HG02943 (cell line): ENCODE measurements at regions not wholly inside any gene's neighbourhood (a gene's known extent, or its start where the extent isn't known, plus 50 kb on each side); places are given as distances from the start of the nearest gene placed in this dataset.

ENCODE experiments used
- ATAC-seq: cut with Tn5 transposase; IDR thresholded peaks from one replicate; pipeline ENCODE4 v1.9.1; 2021; ENCODE audit warnings: mild to moderate bottlenecking, low read depth, moderate library complexity; ENCODE audit not compliant: unreplicated experiment

DNA sequence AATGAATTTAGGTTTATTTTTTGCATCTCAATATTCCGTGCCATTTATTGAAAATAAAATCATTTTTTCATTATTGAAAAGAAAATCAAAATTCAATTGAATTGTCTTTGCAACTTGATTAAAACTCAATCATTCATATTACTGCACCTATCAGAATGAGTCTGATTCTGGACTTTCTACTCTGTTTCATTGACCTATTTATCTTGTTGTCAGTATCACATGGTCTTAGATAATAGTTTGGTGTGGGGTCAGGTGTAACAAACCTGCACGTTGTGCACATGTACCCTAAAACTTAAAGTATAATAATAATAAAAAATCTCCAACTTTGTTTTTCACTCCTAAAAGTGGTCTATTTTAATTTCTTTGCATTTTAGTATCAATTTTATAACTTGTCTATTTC, 422.9 kb downstream of the RAD51AP2 start:
- no peak for ATAC-seq

DNA sequence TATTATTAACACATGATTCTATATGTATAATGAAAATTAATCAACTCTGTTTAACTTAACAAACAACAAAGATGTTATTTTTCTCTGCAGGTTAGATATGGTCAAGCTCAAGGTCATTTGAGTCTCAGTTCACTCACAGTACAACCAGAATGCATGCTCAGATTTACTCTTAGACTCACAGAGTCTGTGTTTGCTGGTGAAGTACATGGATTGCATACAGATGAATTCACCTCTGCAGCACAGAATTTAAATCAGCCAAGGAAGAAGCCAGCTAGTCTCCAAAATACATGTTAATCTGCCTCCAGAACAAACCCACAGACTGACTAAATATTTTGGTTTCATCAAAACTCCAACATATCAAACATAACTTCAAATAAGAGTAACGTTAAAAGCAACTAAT, 424.5 kb downstream of the RAD51AP2 start:
- no peak for ATAC-seq

DNA sequence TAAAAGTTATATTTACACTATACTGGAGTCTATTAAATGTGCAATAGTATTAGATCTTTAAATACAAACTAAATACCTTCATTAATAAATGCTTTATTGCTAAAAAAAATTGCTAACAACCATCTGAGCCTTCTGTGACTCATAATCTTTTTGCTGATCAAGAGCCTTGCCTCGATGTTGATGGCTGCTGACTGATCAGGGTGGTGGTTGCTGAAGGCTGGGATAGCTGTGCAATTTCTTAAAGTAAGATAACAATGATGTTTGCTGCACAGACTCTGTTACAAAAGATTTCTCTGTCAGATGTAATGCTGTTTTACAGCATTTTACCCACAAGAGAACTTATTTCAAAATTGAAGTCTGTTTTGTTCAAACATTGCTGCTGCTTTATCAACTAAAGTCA, 421.4 kb upstream of the CYRIA start:
- no peak for ATAC-seq

DNA sequence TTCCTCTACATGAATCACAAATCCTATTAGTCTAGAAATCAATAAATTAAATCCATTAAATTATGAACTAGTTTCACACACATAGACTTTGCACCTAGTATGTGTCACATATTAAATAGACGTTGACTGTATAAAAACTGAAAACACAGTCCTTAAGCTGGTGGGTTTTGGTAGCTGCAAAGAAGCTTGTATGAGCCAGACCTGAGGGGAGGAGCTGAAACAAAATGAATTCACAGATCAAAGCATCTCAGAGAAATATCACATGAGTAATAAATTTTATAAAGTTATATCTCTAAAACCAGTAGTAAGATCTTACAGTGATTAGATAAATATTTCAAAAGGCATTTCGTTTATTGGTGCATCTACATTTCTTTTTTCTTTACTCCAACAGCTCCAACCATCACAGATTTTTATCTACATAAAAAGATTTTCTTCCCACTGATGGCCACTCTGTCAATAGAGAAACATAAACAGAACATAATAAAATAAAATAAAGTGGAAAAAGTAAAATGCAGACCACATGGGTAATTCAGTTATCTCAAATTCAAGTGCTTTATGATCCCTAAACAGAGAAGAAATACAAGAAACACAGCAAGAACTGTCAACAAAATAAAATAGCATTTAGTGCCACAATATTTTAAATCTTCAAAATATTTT, 420.0 kb upstream of the CYRIA start:
- no peak for ATAC-seq

DNA sequence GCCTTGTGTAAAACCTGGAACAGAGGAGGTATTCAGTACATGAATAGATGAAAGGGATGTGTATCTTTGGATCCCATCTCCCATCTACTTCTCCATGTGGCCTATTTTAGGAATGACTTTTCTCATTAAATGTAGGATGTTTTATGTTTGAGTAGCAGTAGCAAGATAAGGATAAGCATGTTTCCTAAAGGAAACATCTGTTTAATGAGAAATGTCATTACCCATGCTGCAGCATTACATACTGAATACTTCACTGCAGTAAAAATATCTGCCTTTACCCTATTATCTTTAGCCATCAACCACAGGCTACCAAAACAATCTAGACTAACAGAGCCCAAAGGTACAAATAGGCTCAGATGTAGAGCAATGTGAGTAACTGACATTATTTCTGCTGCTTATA, 419.2 kb upstream of the CYRIA start:
- ATAC-seq, result no peak

DNA sequence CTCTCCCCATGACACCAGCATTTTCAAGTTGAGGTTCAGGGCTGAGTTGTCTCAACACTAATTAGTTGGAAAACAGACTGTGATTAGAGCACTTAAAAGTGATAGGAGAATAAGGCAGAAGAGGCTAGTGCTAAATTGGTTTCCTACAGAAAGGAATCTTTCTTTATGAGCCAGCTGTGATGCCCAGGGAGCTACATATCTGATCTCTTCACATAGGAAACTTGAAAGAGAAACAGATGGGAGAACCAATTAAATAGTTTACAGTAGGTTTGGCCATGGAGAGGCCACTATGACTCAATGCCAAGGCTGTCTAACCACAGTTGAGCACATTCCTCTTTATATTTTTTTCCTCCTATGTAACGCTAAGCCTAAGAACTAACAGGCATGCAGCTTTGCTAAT, 418.3 kb upstream of the CYRIA start:
- ATAC-seq, result no peak

DNA sequence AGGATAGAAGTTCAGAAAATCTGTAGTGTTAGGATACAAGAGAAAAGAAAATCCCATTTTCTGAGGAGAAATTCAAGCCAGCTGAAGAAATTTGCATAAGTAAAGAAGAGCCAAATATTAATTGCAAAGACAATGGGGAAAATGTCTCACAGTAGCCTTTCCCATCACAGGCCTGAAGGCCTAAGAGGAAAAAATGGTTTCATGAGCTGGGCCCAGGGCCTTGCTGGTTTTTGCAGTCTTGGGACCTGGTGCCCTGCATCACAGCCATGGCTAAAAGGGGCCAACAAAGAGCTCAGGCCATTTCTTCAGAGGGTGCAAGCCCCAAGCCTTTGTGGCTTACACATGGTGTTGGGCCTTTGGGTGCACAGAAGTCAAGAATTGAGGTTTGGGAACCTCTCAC, 413.6 kb upstream of the CYRIA start:
- ATAC-seq, result no peak

DNA sequence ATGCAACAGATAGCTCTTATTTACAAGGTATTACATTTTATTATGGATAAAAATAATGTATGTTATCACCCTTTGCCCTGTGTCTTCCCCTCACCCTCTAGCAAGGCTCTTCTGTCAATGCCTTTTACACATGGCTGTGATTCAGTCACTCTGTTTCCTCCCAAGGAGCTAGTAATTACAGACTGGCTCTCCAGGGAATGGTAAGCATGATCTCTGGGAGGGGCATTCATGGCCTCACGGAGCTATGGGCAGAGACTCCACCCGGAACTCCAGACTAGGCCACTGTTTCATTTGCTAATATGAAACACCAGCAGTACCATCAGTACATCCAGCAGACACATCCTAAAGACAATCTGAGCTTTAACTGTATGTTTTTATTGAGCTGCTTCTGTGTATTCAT, 410.9 kb upstream of the CYRIA start:
- no peak for ATAC-seq

DNA sequence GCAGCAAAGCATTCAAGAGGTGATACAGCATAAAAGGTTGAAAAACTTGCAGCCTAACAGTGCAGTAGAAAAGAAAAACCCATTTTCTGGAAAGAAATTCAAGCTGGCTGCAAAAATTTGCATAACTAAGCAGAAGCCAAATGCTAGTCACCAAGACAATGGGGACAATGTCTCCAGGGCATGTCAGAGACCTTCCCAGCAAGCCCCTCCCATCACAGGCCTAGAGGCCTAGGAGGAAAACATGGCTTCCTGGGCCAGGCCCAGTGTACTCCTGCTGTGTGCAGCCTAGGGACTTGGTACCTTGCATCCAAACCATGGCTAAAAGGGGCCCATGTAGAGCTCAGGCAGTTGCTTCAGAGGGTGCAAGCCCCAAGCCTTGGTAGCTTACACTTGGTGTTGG, 405.1 kb upstream of the CYRIA start:
- no peak for ATAC-seq

DNA sequence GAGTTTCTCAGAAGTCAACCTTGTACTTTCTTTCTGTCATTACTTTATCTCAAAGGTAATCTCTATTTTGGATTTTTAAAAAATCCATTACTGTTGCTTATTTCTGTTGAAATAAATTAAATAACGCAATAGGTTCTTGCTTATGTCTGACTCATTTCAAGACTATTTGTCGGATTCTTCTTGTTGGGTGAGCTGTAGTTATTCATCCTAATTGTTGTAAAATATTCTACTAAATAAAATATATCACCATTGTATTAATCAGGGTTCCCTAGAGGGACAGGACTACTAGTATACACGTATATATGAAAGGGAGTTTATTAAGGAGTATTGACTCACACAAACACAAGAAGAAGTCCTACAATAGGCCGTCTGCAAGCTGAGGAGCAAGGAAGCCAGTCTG, 403.9 kb upstream of the CYRIA start:
- ATAC-seq, result no peak

DNA sequence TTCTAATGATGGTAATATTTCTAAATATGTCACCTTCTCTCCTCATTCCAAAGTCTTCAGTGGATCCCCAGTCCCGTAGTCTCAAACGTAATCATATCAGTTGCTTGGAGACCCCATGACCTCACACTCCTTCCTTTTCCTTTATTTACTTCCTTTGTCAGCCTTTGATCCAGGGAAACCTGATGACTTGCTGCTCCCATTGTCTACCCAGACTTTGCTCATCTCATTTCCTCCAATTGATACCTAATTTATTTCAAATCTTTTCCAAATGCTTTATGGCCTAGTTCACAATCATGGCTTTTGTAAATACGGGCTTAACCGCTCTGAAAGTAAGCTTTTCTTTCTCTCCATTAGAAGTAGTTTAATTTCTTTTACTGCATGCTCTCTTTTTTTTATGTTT, 402.4 kb upstream of the CYRIA start:
- no peak for ATAC-seq

DNA sequence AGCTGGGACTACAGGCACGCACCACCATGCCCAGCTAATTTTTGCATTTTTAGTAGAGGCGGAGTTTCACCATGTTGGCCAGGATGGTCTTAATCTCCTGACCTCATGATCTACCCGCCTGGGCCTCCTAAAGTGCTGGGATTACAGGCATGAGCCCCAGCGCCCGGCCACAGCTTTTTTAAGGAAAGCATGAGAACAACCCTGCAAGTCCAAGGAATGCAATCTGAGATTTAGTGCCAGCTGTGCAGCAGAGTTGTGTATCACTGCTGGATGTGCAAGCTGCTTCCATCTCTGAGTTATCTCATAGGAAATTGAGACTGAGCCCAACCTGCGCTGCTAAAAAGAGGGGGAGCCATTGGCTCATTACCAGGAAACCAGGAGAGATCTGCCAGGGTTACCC, 399.9 kb upstream of the CYRIA start:
- no peak for ATAC-seq

DNA sequence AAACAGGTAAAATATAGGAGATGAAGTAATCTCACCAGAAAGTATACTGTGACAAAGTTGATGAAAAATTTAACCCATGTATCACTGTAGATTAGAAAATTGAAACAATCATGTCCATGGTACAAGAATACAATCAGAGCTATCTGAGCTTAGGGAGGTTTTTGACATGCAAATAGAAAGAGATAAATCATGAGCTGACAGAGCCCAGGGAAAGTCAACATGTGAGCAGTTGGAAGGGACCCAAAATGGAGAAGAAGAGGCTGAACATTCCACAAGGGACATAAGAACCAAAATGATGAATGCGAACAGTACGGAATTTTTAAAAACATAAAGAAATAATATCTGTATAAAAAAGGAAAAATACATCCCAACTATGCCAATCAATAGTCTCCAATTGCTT, 395.4 kb upstream of the CYRIA start:
- no peak for ATAC-seq

DNA sequence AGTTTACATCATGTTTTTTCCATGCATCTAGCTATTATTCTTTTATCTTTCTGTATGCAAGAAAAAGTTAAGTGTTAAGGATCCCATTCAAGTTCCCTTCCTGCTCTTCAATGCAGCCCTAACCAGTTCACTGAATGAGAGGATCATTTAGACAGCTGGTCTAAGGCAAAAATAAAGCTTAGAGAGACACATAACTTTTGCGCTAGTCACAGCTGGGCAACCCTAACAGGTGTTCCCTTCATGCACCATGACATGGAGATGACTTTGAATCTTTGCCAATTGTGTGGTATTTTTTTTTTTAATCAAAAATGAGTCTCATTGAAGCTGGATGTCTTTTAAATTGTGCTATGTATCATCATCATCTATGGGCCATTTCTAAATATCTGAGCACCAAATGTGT, 393.8 kb upstream of the CYRIA start:
- no peak for ATAC-seq

DNA sequence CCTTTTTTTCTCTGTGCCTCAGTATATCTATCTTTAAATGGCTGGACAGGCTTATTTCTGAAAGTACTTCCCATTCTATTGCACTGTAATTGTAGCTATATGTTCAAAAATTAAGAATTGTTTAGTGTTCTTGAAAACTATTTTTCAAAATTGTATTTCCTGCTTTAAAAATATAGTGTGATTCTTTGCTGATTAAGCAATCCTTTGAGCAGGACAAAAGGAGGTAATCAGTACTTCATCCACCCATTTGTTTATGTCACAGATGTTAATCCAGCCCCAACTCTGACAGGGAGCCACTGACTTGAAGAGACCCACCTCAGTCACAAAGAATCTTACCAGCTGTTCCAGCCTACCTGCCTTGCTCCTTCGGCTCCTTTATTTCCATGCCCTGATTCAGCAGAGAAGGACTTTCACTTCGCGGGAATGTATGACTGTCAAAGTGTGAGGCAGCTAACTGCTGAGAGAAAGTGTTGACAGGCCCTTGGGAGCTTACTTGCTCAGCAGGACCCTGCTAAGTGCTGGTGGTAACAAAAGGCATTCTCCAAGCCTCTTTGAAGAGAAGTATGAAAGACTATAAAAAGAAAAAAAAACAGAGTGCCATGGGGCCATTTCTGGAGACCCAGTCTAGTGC, 393.3 kb upstream of the CYRIA start:
- no peak for ATAC-seq

DNA sequence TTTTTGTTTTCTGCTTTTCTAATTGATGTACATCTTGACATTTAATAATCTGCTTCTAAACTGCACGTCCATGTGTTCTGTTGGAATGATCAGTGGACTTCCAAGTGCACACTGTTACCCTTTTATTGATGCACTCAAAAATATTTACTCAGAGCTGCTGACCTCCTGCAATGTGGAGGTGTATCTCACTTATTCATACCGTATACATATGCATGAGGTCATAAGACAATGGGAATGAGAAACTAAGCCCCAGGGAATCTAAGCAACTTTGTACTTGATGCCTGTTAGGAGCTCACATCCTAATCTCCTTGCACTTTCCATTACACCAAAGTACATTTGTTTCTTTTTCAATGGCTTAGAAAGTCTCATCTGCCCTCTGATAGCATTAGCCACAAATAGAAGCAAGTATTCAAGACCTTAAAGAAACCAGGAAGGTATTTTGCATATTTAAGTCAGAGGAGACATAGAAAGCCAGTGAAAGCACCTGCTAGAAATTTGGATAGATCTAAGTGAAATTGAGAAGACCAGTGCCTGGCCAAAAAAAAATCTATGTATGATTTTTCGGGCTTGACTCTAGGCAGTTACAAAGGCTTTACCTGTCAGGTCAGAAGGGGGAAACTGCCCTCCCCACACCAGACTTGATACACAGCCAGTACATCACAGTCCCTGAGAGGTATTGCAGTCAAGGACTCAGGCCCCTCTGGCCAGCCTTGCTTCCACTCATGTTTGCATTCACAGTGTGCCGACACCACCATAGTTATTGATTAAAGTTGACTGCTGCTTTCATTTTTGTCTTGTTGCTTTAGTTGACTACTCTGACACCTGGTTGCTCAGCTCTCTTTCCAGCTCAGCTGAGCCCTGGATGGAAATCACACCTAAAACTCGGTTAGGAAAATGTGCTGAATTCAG, 391.7 kb upstream of the CYRIA start:
- no peak for ATAC-seq

DNA sequence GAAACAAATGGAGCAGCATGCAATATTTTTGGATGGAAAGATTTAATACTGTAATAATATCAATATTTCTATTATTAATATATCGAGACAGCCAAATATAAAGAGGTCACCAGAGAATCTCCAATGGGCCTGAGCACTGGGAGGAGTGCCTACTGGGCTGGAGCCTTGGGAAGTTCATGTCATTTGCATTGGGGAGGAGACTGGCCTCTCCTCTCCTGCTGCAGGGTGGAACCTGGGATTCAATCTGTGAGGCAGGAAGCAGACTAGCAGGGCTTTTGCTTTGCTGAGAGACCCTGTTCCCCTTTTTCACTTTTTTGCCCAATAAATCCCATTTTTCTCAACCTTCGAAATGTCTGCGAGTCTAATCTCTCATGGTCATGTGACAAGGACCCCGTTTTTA, 390.6 kb upstream of the CYRIA start:
- no peak for ATAC-seq

DNA sequence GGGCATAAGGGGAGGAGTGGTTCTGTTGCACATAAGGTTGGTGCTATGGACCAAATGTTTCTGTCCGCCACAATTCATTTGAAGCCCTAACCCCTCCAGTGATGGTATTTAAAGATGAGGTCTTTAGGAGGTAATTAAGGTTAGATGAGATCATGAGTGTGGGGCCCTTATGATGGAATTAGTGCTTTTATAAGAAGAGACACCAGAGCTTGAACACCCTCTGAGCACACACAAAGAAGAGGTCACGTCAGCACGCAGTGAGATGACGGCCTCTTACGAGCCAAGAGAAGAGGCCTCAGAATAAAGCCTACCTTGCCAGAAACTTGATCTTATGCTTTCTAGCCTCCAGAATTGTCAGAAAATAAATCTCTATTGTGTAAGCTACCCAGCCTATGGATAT, 386.4 kb upstream of the CYRIA start:
- no peak for ATAC-seq

DNA sequence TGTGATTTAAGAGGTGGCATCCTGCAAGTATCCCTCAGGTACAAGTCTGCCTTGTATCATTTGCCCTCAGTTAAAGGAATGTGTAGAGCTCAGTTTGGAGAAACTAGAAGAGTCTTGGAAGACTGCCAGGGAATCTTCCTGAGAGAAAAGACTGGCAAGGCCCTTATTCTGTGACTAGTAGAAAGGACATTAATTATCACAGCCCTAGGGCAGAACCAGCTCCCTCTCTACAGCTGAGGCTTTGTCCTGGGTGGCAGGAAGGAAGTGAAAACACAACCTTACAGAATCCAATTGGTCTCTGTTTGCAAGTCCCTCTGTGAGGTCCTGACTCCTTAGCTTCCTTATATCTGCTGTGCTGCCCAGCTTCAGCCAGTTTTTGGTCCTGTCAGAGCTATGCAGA, 385.9 kb upstream of the CYRIA start:
- no peak for ATAC-seq

DNA sequence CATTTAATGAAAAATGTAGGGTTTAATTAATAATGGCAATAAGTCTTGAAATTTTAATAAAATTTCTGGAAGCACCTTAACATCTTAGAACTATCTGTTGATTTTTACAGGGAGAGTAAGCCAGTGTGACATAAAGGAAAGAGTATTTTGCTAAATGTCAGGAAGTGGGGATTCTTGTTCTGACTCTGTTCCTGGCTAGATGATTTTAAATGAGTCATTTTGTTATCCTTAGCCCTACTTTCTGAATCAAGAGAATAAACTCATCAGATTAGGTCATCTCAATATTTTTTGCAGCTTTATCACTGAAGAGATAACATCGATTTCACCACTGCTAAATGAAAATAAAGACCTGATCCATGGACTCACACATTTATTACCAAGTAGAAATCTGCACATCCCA, 377.5 kb upstream of the CYRIA start:
- no peak for ATAC-seq

DNA sequence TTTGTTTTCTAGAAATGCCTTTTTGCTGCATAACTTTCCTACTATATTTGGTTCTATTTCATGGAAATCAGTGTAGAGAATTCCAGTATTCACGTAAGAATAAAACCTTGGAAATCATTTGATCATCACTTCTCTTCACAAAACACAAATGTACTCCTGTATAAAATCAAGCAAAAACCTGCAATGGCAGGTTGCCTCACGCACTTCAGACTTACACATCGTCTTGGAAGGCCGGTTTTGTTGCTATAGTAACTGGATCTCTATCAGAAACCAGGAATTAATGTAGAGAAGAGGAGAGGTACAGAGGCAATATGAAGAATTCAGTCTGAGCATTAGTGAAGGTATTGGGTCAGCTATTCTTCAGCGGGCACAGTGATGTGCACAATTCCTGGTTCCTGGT, 370.7 kb upstream of the CYRIA start:
- ATAC-seq, result no peak

DNA sequence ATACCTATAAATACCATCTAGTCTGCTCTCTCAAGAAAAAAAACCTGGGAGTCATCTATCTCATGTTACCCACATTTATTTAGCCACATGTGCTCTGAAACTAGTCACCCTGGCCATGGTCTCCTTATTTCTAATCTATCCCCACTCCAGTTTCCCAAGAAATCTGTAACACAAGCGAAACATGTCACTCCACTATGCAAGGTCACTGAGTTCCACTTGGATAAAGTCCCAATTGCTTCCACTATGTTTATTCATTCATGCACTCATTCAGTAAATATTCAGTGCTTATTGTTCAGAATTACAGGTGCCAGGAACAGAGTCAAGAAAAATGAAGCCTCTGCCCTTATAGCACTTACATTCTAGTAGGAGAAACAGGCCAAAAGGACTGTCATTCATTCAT, 369.4 kb upstream of the CYRIA start:
- ATAC-seq, result no peak
